GM06990 (cell line): ENCODE measurements at regions not wholly inside any gene's neighbourhood (a gene's known extent, or its start where the extent isn't known, plus 50 kb on each side); places are given as distances from the start of the nearest gene placed in this dataset.

ENCODE experiments used
- DNase-seq: peaks from one replicate; pipeline ENCODE4 v3.0.0-alpha.2; 2011; ENCODE audit not compliant: insufficient read length; ENCODE audit errors: extremely low read depth
- H3K27me3 ChIP-seq: replicated peaks from 2 replicates; pipeline ENCODE4 v1.6.0; 2011; ENCODE audit warnings: low read length; ENCODE audit not compliant: control insufficient read depth, insufficient read depth
- H3K36me3 ChIP-seq: 2 replicates; pipeline ENCODE4 v1.5.1; 2011; ENCODE audit warnings: low read length; ENCODE audit not compliant: control insufficient read depth, insufficient read depth
- H3K4me3 ChIP-seq: replicated peaks from 2 replicates; pipeline ENCODE4 v1.5.1; 2011; ENCODE audit warnings: low read depth, mild to moderate bottlenecking, control low read depth, low read length
- CTCF ChIP-seq: IDR thresholded peaks from 2 replicates; pipeline ENCODE4 v1.5.1; 2011; ENCODE audit warnings: low read length, control low read depth, mild to moderate bottlenecking, inconsistent platforms; ENCODE audit not compliant: insufficient read depth, poor library complexity, severe bottlenecking

GRCh38 chr1:78408810-78409209 is 82.0 kb upstream of the PTGFR start:
- Histone ChIP-seq H3K4me3 (no peak overlapping the region), H3K27me3 (no peaks in the 10 kb centered on the region), H3K36me3 (no peaks in the 10 kb centered on the region)
- TF ChIP-seq CTCF, result no peak
- no peak for DNase-seq

- Histone ChIP-seq H3K36me3 (no peaks in the 10 kb centered on the region), H3K27me3 (no peaks in the 10 kb centered on the region), H3K4me3 (no peak overlapping the region)
- no peak for DNase-seq
- no peak for TF ChIP-seq CTCF
Measured at GRCh38 chr1:78410643-78411042, 80.1 kb upstream of the PTGFR start.

GRCh38 chr1:78411707-78412106 is 79.1 kb upstream of the PTGFR start:
- no peak for TF ChIP-seq CTCF
- H3K36me3 ChIP-seq, result no peaks in the 10 kb centered on the region
- no peak overlapping the region for H3K4me3 ChIP-seq
- DNase-seq, result no peak
- H3K27me3 ChIP-seq, result no peaks in the 10 kb centered on the region

- TF ChIP-seq CTCF, result no peak
- Histone ChIP-seq H3K4me3 (no peak overlapping the region), H3K27me3 (no peaks in the 10 kb centered on the region), H3K36me3 (no peaks in the 10 kb centered on the region)
- DNase-seq, result no peak
Measured at GRCh38 chr1:78415165-78415564, 75.6 kb upstream of the PTGFR start.

GRCh38 chr1:78419309-78419708 is 71.5 kb upstream of the PTGFR start:
- H3K27me3 ChIP-seq, result no peaks in the 10 kb centered on the region
- no peak for DNase-seq
- no peaks in the 10 kb centered on the region for H3K36me3 ChIP-seq
- no peak overlapping the region for H3K4me3 ChIP-seq
- TF ChIP-seq CTCF, result no peak

GRCh38 chr1:78420181-78420580 is 70.6 kb upstream of the PTGFR start:
- H3K36me3 ChIP-seq, result no peaks in the 10 kb centered on the region
- H3K4me3 ChIP-seq, result no peak overlapping the region
- H3K27me3 ChIP-seq, result no peaks in the 10 kb centered on the region
- DNase-seq, result no peak
- TF ChIP-seq CTCF, result no peak
